ENCODE measurements at regions not wholly inside any gene's neighbourhood (a gene's known extent, or its start where the extent isn't known, plus 50 kb on each side); places are given as distances from the start of the nearest gene placed in this dataset.

DNA sequence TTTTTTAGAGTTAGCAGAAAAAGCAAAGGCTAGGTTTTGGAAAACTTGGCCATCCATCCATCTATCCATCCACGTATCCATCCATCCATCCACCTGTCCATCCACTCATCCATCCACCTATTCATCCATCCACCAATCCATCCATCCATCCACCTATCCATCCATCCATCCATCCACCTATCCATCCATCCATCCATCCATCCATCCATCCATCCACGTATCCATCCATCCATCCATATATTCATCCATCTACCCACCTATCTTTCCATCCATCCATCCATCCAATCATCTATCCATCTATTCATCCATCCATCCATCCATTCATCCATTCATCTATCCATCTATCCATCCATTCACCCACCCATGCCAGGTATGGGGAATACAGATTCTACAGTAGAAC, 81.7 kb upstream of the MPP7 start:
- no peak for FAIRE-seq
- Histone ChIP-seq H3K56ac (replicated peaks; ENCODE audit: insufficient read length, low read depth, low read length) (no peak overlapping the region), H4K8ac (ENCODE audit: extremely low read depth, insufficient read depth, low read length) (no peak overlapping the region), H3K4me2 (ENCODE audit: insufficient read depth in 1 of 2, low read depth in 2 of 2, low read length in 2 of 2) (no peak overlapping the region), H3K9me3 (ENCODE audit: insufficient read depth in 2 of 2, low read depth in 1 of 2, low read length in 1 of 2) (no peaks in the 10 kb centered on the region), H3K79me2 (ENCODE audit: control insufficient read depth in 1 of 2, insufficient read depth in 2 of 2, low read length in 2 of 2) (no peaks in the 10 kb centered on the region), H2BK120ac (replicated peaks; ENCODE audit: low read depth, low read length) (no peak overlapping the region), H2BK20ac (ENCODE audit: low read length) (no peak overlapping the region), H3K27ac (ENCODE audit: low read depth, low read length) (no peak overlapping the region), H3K4me1 (replicated peaks in 1 of 4; ENCODE audit: control insufficient read depth in 3 of 4, insufficient read depth in 4 of 4, low read length in 3 of 4) (no peaks in the 10 kb centered on the region), H4K5ac (ENCODE audit: insufficient read length, low read depth, low read length) (no peak overlapping the region), H3K18ac (ENCODE audit: extremely low read depth, low read length) (no peak overlapping the region), H3K4ac (replicated peaks; ENCODE audit: insufficient read length, low read depth, low read length) (no peak overlapping the region), H2AFZ (ENCODE audit: low read length) (no peak overlapping the region), H2AK5ac (ENCODE audit: low read depth, low read length) (no peak overlapping the region), H3K23ac (ENCODE audit: insufficient read length) (no peak overlapping the region), H2BK15ac (ENCODE audit: low read length) (no peak overlapping the region), H2BK12ac (ENCODE audit: low read depth, low read length) (no peak overlapping the region), H3K14ac (ENCODE audit: insufficient read length) (no peak overlapping the region), H4K91ac (replicated peaks; ENCODE audit: insufficient read length, low read length) (no peak overlapping the region), H2BK5ac (ENCODE audit: low read depth, low read length) (no peak overlapping the region), H3K23me2 (ENCODE audit: low read depth, low read length) (peaks cover 4% of the 10 kb centered on the region; the same call in 1 of the 2 replicates), H3K4me3 (ENCODE audit: extremely low read depth in 1 of 4, insufficient read depth in 2 of 4, low read depth in 3 of 4, low read length in 4 of 4) (no peak overlapping the region), H3K9ac (replicated peaks in 1 of 4; ENCODE audit: extremely low read depth in 1 of 4, low read depth in 3 of 4, low read length in 3 of 4) (no peak overlapping the region), H3K27me3 (replicated peaks in 1 of 4; ENCODE audit: control insufficient read depth in 3 of 4, extremely low read depth in 1 of 4, insufficient read depth in 3 of 4, low read length in 3 of 4) (no peaks in the 10 kb centered on the region), H4K20me1 (replicated peaks in 1 of 2; ENCODE audit: control insufficient read depth in 1 of 2, insufficient read depth in 2 of 2, low read length in 2 of 2) (no peaks in the 10 kb centered on the region), H3K79me1 (ENCODE audit: low read depth, low read length) (no peaks in the 10 kb centered on the region), H3K36me3 (ENCODE audit: control insufficient read depth in 2 of 4, insufficient read depth in 4 of 4, low read length in 3 of 4) (no peaks in the 10 kb centered on the region)
- ChIA-PET POLR2A (ENCODE audit: partially characterized antibody) (interaction anchor here (0.6 to 0.7 kb wide), 2 partner anchors 214 to 245 kb away, joined by 3 read pairs; no protein-coding TSS in a partner anchor), CTCF (ENCODE audit: partially characterized antibody) (interaction anchor here (1.1 to 9.8 kb wide), 3 partner anchors 9 to 134 kb away, joined by 4 to 88 read pairs (median 60); partner anchors contain the start of gene MPP7)
- DNase-seq (ENCODE audit: low read depth in 1 of 2, low spot score in 2 of 2) = no peak
- no peak for TF ChIP-seq TBP (IDR thresholded peaks at IDR 0.05; ENCODE audit: low read depth, low read length)
- no peak for TF ChIP-seq YY1 (IDR thresholded peaks at IDR 0.05; ENCODE audit: low read depth, low read length)
- no peak for TF ChIP-seq POLR2AphosphoS5 (IDR thresholded peaks at IDR 0.05; ENCODE audit: low read depth, low read length)
- TF ChIP-seq ATF3 (IDR thresholded peaks at IDR 0.05; ENCODE audit: insufficient read depth, low read depth, low read length) = no peak
- TF ChIP-seq EZH2 (IDR thresholded peaks at IDR 0.05; ENCODE audit: low read depth, low read length, severe bottlenecking) = no peak
- TF ChIP-seq RXRA (IDR thresholded peaks at IDR 0.05; ENCODE audit: insufficient read depth, low read depth, low read length) = no peak
- WGBS, 2 experiments (ENCODE audit: extremely low coverage in 1 of 2, insufficient coverage in 1 of 2, insufficient read length in 1 of 2, insufficient replicate concordance in 2 of 2, low coverage in 1 of 2, low lambda C conversion rate in 2 of 2, missing lambda C conversion rate in 1 of 2) = 83 to 100% methylated on average over 1 to 2 of the region's 2 CpGs

Data from H1 (cell line).